NCI-H510A treated with DMSO at 0.1 percent for 48 hours (cell line): ENCODE measurements at regions not wholly inside any gene's neighbourhood (a gene's known extent, or its start where the extent isn't known, plus 50 kb on each side); places are given as distances from the start of the nearest gene placed in this dataset.

Experiments
- DNase-seq: peaks from one replicate; lab custom pipeline; 2025; lab: John Stamatoyannopoulos, UW

GRCh38 chr3:28646435-28646834, 297.8 kb upstream of the AZI2 start:
- DNase-seq, result no peak

- DNase-seq, result no peak
Observed at GRCh38 chr3:28649266-28649665, 300.6 kb upstream of the AZI2 start.

- no peak for DNase-seq
Observed at GRCh38 chr3:28651159-28651558, 302.5 kb upstream of the AZI2 start.

DNA sequence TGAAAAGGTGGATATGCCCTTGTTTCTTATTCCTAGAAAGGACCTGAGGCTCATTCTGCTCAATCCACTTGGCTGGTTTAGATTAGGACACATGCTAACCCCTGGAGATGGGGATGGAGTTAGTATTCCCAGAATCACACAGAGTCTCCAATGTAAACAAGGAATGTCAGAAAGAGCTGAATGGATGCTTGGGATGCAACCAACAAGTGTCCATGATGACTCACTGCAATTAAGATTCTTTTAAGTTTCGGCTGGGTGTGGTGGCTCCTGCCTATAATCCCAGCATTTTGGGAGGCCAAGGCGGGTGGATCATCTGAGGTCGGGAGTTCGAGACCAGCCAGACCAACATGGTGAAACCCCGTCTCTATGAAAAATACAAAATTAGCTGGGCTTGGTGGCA, 315.5 kb upstream of the AZI2 start:
- no peak for DNase-seq

GRCh38 chr3:28667646-28668621, 319.3 kb upstream of the AZI2 start:
- DNase-seq, result peak; percentile 48

GRCh38 chr3:28669870-28670269, 321.2 kb upstream of the AZI2 start:
- DNase-seq, result no peak

DNA sequence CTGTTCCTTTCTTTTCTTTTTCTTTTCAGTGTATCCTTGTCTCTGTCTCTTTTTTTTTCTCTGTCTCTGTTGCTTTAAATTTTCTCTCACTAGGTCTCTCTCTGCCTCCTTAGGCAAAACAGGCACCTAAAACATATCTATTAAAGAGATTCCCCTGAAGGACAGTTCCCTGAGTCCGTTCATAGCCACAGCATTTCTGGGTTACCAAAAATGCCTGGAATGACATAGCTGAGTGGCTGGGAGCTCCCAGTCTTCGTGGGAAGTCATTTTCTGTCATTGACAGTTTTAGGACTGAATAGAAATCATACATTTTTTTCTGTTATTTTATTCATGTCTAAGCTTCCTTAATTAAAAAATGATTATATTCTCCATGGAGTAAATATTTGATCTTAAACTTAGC, 323.8 kb upstream of the AZI2 start:
- no peak for DNase-seq

- DNase-seq, result no peak
Observed at GRCh38 chr3:28673446-28673845, 324.8 kb upstream of the AZI2 start.

GRCh38 chr3:28674212-28674611, 325.6 kb upstream of the AZI2 start:
- DNase-seq, result no peak

DNA sequence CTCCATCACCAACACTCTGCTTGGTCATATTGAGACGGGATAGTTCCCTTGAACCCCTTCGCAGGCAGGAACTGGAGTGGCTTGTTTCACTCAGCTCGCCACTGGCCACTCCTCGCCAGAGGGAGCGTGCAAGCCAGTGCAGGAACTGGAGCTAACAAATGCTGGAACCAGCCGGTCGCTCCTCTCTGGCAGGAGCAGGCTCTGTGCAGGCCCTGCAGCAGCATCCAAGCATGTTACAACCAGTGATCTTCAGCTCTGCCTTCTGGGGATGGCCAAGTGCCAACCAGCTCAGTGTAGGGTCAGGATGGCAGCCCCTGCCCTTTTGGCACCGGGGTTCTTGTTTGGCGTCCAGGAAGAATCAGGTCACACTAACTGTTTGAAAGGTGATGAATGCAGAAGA, 329.0 kb upstream of the AZI2 start:
- no peak for DNase-seq

DNA sequence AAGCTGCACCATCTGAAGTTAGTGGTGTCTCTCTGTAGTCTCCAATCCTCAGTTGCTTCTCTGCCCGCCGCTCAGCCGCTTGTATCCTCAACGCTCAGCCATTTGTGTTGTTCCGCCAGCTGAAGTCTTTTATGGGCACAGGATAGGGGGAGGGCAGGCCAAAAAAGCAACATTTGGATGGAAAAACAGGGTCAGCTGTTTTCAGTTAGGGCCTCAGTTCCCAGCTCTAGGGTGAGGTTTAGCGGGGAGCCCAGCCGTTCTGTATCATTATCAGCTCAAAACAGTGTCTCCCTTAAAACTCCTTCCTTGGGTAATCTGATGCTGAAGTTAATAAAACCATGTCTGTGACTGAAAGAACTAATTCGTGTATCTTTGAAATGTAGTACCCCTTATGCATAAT, 329.5 kb upstream of the AZI2 start:
- DNase-seq, result no peak

- no peak for DNase-seq
Observed at GRCh38 chr3:28680050-28680449, 331.4 kb upstream of the AZI2 start.

GRCh38 chr3:28682121-28682520, 333.5 kb upstream of the AZI2 start:
- DNase-seq, result no peak

- DNase-seq, result no peak
Observed at GRCh38 chr3:28690176-28690575, 341.6 kb upstream of the AZI2 start.

GRCh38 chr3:28698706-28699105, 350.1 kb upstream of the AZI2 start:
- DNase-seq, result no peak

DNA sequence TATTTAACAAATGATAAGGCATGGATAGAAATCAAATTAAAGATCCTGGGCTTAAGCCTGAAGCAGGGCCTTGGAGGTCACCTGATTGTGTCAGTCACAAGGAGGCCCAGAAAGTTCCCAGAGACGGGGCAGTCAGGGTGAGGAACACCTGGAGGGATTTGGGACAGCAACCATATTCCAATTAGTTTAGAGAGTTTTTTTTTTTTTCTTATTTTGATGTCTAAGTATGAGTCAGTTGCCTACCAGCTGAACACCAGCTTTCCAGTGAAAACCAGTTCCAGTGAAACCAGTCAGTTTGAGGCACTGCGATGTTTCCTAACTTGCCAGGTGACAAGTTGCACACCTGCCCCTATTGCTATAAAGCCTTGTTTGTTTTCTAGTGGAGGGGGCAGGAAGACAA, 350.7 kb upstream of the AZI2 start:
- no peak for DNase-seq

GRCh38 chr3:28700728-28701127, 352.1 kb upstream of the AZI2 start:
- peak; percentile 16 for DNase-seq

DNA sequence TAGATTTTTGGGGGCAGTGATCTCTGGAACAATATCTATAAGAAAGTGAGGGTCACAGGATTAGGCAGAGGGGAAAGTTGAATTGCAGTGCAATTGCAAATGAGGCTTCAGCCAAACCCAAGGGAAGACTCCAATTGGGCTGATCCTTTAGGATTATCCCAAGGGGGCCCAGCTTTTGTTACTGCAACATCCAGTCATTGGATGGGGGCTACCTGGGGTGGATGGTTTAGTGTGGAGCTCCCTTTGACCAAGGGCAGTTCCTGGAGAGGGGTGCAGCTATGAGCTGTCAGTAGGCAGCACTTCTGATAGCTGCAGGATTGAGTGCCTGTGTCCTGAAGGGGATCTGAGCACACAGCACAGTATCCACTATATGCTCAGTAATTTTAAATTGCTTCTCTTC, 355.2 kb upstream of the AZI2 start:
- DNase-seq, result no peak

GRCh38 chr3:28711293-28711692, 362.7 kb upstream of the AZI2 start:
- no peak for DNase-seq

GRCh38 chr3:28716939-28717338, 368.3 kb upstream of the AZI2 start:
- no peak for DNase-seq

DNA sequence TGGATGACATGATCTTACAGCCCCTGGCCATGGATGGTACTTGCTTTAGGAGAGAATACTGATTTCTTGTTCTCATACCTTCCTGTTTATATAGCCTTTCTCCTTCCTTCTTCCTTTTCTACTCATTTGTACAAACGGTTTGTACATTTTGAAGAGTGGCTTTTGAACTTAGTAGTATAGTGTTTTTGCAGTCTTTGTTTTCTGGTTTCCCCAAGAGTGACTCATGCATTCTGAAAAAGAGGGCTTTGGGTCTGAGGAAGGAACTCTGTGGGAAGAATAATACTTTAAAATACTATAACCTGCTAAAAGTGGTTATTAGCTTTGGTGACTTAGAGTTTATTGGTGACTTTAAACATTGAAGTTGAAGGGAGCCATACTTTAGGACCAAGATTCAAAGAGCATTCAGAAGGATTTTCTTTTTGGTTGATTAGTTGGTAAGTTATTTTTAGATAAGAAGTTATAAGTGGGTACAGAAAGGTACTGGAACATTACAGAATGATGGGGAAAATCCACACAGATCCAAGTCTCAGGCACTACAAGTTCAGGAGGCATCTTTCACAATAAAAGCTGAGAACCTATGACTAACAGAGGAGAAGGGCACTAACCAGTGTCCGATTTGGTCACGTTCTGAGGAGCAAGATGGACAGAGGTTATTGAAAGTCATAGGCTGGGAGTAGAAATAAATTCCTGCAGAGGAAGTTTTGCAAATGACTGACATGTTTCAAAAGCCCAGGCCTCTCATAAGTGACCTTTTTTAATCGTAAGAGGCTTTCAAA, 369.6 kb upstream of the AZI2 start:
- DNase-seq, result no peak

DNA sequence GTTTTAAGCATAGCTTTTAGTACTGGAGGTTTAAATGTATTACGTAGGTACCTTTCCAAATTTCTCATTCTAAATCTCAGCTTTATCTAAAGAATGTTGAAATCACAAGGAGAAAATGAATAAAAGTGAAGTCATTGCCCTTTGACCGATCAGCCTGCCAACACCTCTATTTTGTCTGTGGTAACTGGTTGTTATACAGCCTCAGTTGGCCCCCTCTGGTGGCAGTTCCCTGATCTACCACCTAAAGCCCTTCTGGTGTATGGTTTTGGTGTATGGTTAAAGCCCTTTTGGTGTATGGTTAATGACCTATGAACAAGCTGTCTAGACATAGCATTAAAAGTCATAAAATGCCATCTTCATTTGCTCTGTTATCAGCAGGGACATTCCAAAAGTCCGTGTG, 378.2 kb upstream of the AZI2 start:
- DNase-seq, result peak; percentile 20

DNA sequence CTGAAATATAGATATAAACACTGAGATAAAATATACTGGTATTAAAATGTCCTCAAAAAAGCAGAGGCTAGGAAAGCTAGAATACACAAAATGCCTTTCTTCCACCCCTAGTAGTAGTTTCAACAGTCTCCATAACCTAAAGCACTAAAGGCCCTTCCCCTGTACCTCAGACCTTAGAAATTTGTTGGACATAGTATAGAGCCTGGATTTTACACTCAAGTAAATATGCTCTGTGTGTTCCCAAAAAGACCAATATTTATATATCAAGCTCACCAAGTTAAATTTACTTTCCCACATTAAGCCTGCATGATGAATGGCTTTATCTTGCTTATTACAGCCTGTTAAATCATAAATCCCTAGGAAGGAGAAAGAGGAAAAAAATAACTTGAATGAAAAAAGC, 378.7 kb upstream of the AZI2 start:
- DNase-seq, result no peak
